GM21786 (cell line): ENCODE measurements at regions not wholly inside any gene's neighbourhood (a gene's known extent, or its start where the extent isn't known, plus 50 kb on each side); places are given as distances from the start of the nearest gene placed in this dataset.
"Not testable (repeated sequence)": the region's sequence is repeated elsewhere in the genome, so short reads cannot be mapped to it uniquely, and the experiment has no call there.

ENCODE experiments used
- ATAC-seq: cut with Tn5 transposase; IDR thresholded peaks from one replicate; pipeline ENCODE4 v1.9.1; 2021; ENCODE audit not compliant: unreplicated experiment

DNA sequence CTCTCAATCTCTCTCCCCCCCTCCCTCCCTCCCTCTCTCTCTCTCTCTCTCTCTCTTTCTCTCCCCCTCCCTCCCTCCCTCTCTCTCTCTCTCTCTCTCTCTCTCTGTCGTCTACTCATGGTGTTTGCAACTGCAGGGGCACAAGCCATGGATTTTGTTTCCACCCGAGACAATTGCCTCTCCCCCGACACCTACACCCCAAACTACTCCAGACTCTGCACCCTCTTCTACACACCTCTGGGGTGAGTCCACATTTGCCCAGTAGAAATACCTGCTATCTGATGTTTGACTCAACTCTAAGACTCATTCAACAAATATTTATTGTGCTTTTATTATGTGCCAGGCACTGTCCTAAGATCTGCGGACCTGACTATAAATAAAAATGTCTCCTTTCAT is 93.7 kb downstream of the TMEM17 start:
- ATAC-seq, result no peak

- ATAC-seq, result no peak
Measured at GRCh38 chr2:62410926-62411456, 95.0 kb downstream of the TMEM17 start.

DNA sequence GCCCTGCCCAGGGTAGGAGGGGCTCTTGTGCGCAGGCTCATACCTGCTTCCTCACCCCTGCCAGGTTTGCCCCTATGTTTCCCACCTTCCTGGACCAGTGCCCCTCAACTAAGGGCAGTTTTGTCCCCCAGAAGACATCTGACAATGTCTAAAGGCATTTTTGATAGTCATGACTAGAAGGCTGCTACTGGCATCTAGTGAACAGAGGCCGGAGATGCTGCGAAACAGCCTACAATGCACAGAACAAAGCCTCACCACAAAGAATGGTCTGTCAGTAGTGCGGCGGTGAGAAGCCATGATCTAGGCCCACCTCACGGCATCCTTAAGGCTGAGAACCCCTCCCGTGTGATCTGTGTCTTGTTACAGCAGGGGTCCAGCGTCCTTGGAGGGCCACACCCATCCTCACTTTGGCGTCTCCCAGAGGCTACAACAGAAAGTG is 96.0 kb downstream of the TMEM17 start:
- no peak for ATAC-seq

DNA sequence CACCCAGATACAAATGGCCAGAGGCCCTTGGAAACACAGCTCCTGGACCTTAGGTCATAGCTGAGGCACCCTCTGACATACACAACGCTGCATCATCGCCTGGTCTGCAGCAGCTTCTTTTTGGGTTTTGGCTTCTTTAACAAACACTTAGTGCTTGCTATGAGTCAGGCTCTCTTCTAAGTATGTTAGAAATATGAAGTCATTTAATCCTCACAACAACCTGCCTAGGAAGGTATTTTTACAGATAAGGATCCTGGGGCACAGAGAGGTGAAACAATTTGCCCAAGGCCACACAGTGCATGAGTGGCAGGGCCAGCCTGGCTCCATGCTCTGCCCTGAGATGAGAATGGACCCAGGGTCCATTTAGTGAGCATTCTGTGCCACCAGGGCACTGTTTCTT is 96.6 kb downstream of the TMEM17 start:
- no peak for ATAC-seq

DNA sequence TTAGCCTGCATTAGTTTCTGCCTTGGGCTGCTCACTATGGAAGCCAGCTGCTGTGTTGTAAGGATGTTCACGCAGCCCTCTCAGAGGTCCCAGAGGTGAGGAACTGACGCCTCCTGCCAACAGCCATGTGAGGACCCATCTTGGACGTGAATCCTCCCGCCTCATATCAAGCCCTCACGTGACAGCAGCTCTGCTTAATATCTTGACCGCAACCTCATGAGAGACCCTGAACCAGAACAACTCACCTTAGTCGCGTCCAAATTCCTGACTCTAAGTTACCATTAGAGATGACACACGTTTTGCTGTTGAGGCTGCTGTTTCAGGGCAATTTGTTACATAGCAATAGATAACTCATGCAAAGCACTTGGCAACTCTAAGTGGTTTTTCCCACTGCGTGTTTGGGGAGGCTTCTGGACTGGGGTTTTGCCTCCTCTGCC is 97.7 kb downstream of the TMEM17 start:
- no peak for ATAC-seq

- no peak for ATAC-seq
Measured at GRCh38 chr2:62407838-62408237, 98.2 kb downstream of the TMEM17 start.

GRCh38 chr2:62407401-62407800 is 98.6 kb downstream of the TMEM17 start:
- no peak for ATAC-seq

- peak; percentile 87 for ATAC-seq
Measured at GRCh38 chr2:62406573-62407043, 99.4 kb downstream of the TMEM17 start.

DNA sequence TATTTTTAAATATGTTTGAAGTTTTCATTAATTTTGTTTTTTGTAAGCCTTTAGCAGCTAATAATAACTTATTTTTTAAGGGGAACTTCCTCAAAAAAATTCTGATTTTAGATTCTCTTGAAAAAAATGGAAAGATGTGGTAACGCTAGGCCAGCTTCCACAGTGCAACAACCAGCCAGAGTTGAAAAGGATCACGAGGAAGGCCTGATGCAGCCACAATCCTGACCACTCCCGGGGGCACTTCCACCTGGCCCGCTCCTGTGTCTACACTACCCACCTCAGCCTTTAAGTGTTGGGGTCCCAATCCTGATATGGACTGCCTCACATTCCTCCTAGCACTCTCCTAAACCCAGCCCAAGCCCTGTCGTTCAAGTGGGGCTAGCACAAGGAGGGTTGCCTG is 101.1 kb downstream of the TMEM17 start:
- no peak for ATAC-seq

DNA sequence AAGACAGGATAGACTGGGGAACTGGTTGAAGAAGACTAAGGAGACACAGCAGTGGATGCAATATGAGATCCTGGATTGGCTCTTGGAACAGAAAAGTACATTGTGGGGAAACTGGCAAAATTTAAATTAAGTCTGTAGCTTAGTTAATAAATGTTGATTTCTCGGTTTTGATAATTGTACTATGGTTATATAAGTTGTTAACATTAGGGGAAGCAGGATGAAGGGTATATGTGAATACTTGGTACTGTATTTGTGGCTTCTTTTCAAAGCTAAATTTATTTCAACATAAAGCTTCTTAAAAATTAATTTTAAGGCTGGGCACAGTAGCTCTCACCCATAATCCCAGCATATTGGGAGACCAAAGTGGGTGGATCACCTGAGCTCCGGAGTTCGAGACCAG is 103.8 kb downstream of the TMEM17 start:
- no peak for ATAC-seq

DNA sequence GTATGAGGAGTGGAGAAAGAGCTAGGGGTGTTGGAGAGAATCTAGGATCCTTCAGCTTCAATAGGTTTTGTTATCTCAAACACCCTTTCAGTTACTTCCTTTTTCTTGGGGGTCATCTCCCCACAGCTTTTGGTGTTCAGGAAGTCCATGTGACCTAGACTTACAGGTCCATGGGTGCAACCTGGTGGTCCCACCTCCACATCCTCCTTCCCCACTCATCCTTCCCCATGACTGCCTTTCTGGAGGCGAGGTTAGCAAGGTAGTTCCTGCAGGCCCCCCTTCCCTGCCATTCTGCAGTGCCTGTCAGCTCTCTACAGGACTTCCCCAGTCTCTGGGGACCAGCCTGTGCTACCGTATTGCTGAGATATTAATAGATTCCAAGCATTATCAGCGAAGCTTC is 107.6 kb downstream of the TMEM17 start:
- peak; percentile 64 for ATAC-seq

- ATAC-seq, result no peak
Measured at GRCh38 chr2:62396880-62397279, 109.1 kb downstream of the TMEM17 start.

DNA sequence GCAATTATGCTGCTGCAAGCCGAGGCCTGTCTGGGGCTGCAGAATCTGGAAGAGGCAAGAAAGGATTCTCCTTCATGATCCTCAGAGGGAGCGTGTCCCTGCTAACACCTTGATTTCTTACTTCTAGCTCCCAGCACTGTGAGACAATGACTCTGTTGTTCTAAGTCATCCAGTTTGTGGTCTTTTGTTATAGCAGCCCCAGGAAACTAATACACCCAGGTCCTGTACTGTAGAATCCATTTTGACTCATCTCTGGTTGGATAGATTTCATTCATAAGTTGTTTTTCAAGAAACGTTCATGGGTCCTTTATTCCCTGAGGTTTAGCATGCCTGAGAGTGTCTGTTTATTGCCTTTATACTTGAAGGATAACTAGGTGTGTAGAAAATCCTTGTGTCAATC is 112.7 kb downstream of the TMEM17 start:
- ATAC-seq, result no peak

GRCh38 chr2:62391696-62392095 is 114.3 kb downstream of the TMEM17 start:
- no peak for ATAC-seq

GRCh38 chr2:62386378-62386777 is 119.6 kb downstream of the TMEM17 start:
- not testable (repeated sequence) for ATAC-seq

DNA sequence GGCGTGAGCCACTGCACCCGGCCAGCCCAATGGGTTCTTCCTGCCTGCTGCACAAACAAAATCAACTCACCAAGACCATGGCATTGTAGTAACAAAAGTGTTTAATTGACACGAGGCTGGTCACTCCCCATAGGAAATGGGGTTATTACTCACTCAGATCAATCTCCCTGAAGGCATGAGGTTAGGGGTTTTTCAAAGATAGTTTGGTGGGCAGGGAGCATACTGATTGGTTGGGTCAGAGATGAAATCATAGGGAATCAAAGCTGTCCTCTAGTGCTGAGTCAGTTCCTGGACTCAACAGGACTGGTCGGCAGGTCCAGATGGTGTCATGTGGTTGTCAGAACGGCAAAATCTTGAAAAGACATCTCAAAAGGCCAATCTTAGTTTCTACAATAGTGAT is 122.1 kb downstream of the TMEM17 start:
- no peak for ATAC-seq

GRCh38 chr2:62382757-62383156 is 123.2 kb downstream of the TMEM17 start:
- ATAC-seq, result no peak

GRCh38 chr2:62382122-62382521 is 123.9 kb downstream of the TMEM17 start:
- no peak for ATAC-seq

GRCh38 chr2:62381656-62382055 is 124.3 kb downstream of the TMEM17 start:
- no peak for ATAC-seq

GRCh38 chr2:62379566-62379965 is 126.4 kb downstream of the TMEM17 start:
- no peak for ATAC-seq

- ATAC-seq, result no peak
Measured at GRCh38 chr2:62375113-62375420, 130.9 kb downstream of the TMEM17 start.

DNA sequence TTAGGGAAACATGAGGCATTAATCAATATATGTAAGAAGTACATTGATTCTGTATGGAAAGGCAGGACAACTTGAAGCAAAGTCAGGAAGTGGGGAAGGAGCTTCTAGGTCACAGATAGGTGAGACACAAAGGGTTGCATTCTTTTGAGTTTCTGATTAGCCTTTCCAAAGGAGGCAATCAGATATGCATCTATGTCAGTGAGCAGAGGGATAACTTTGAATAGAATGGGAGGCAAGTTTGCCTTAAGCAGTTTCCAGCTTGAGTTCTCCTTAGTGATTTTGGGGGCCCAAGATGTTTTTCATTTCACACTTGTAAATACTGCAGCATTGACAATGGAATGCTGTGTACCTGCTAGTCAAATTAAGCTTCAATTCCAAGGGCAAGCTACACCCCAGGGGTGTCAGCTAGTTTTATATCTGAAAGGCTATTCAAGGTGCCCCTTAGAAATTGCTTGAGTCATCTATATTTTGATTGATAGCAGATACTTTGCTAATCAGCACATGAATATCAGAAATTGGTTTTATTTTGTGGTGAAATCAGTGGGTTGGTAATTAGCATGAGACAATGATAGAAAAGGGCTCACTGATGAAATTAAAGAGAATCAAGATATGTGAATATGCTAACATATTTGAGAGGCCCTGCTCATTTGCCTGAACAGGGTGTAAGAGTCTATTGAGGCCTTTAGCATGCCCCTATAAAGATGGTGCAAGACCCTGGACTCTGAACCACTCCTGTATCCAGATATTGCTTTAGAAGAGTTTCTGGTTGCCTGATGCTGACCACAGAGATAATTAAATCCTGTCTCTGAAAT is 131.5 kb downstream of the TMEM17 start:
- no peak for ATAC-seq

GRCh38 chr2:62372824-62373223 is 133.2 kb downstream of the TMEM17 start:
- ATAC-seq, result no peak
